IMR-90 (cell line): ENCODE measurements at regions not wholly inside any gene's neighbourhood (a gene's known extent, or its start where the extent isn't known, plus 50 kb on each side); places are given as distances from the start of the nearest gene placed in this dataset.
A peak's percentile ranks its signal among the peaks of the same experiment; 100 is the strongest.

Experiments
- ATAC-seq: fragments of 200-7000 bp; cut with Tn5 transposase; 2 replicates; pipeline ENCODE4 v1.9.1; 2020; ENCODE audit warnings: low read depth, mild to moderate bottlenecking, moderate library complexity
- BruUV-seq: library from RNA; stranded (reverse); fragments of 400-500 nt; replicated peaks from 2 replicates; lab custom pipeline; 2021; lab: Mats Ljungman, UMichigan
- CTCF ChIA-PET: fragments of 300-600 bp; formaldehyde crosslinking; extraction: SDS; loops from one replicate; lab custom pipeline; 2021; ENCODE audit warnings: antibody characterized with exemption; lab: Yijun Ruan, JAX
- POLR2A ChIA-PET: fragments of 300-600 bp; sonication (Branson Sonifier 250); formaldehyde crosslinking; loops from one replicate; lab custom pipeline; 2022; ENCODE audit warnings: antibody characterized with exemption; ENCODE audit not compliant: unreplicated experiment; lab: Charles Lee
- DNase-seq: peaks from one replicate; pipeline ENCODE4 v3.0.0; 2013
- H2AFZ ChIP-seq: replicated peaks from 2 replicates; pipeline ENCODE3; 2013; ENCODE audit warnings: low read length, mild to moderate bottlenecking; ENCODE audit not compliant: poor library complexity
- H2AK5ac ChIP-seq: 2 replicates; pipeline ENCODE4 v1.6.1; 2013; ENCODE audit warnings: low read depth, low read length, inconsistent platforms
- H2AK9ac ChIP-seq: replicated peaks from 2 replicates; pipeline ENCODE3; 2013; ENCODE audit warnings: mild to moderate bottlenecking, low read depth, low read length, moderate library complexity; ENCODE audit not compliant: poor library complexity
- H2BK120ac ChIP-seq: 2 replicates; pipeline ENCODE4 v1.6.1; 2013; ENCODE audit warnings: low read depth, low read length, inconsistent platforms
- H2BK15ac ChIP-seq: 3 replicates; pipeline ENCODE4 v1.6.1; 2013; ENCODE audit warnings: low read depth, low read length, inconsistent platforms
- H2BK20ac ChIP-seq: 2 replicates; pipeline ENCODE4 v1.6.1; 2013; ENCODE audit warnings: low read depth, mild to moderate bottlenecking, inconsistent platforms, low read length, moderate library complexity
- H2BK5ac ChIP-seq: 2 replicates; pipeline ENCODE4 v1.6.1; 2013; ENCODE audit warnings: mild to moderate bottlenecking, low read depth, low read length, inconsistent platforms; ENCODE audit not compliant: poor library complexity, severe bottlenecking
- H3K14ac ChIP-seq: replicated peaks from 2 replicates; pipeline ENCODE4 v1.6.1; 2013; ENCODE audit warnings: low read depth, low read length, inconsistent platforms
- H3K18ac ChIP-seq: 2 replicates; pipeline ENCODE4 v1.6.1; 2013; ENCODE audit warnings: low read depth, low read length, control low read depth
- H3K23ac ChIP-seq: 2 replicates; pipeline ENCODE4 v1.6.1; 2013; ENCODE audit warnings: low read depth, low read length, inconsistent platforms
- H3K27ac ChIP-seq: 2 replicates; pipeline ENCODE4 v1.5.1; 2013; ENCODE audit warnings: mild to moderate bottlenecking, control low read depth, low read length; ENCODE audit not compliant: insufficient read depth
- H3K27me3 ChIP-seq: 2 replicates; pipeline ENCODE4 v1.6.1; 2013; ENCODE audit warnings: low read length; ENCODE audit not compliant: control insufficient read depth, insufficient read depth
- H3K36me3 ChIP-seq: 2 replicates; pipeline ENCODE4 v1.6.1; 2013; ENCODE audit warnings: low read length, mixed read lengths; ENCODE audit not compliant: control insufficient read depth, insufficient read depth
- H3K4ac ChIP-seq: 2 replicates; pipeline ENCODE4 v1.6.1; 2013; ENCODE audit warnings: low read depth, low read length, inconsistent platforms
- H3K4me1 ChIP-seq: 2 replicates; pipeline ENCODE4 v1.6.1; 2013; ENCODE audit warnings: low read length, mixed read lengths; ENCODE audit not compliant: control insufficient read depth, insufficient read depth
- H3K4me2 ChIP-seq: 2 replicates; pipeline ENCODE4 v1.6.1; 2013; ENCODE audit warnings: low read depth, mild to moderate bottlenecking, control low read depth, low read length, moderate library complexity
- H3K4me3 ChIP-seq: 2 replicates; pipeline ENCODE4 v1.5.1; 2013; ENCODE audit warnings: low read depth, mild to moderate bottlenecking, control low read depth, low read length, moderate library complexity; ENCODE audit not compliant: insufficient read depth
- H3K56ac ChIP-seq: 2 replicates; pipeline ENCODE4 v1.6.1; 2013; ENCODE audit warnings: low read length, inconsistent platforms; ENCODE audit not compliant: insufficient read depth; ENCODE audit errors: extremely low read depth
- H3K79me1 ChIP-seq, 2 experiments: 2 replicates each; pipeline ENCODE4 v1.6.1; 2013; ENCODE audit warnings: low read length in 2 of 2, inconsistent platforms in 1 of 2, low read depth in 1 of 2
- H3K9ac ChIP-seq: 2 replicates; pipeline ENCODE4 v1.6.1; 2013; ENCODE audit warnings: low read depth, low read length, control low read depth
- H3K9me1 ChIP-seq: 2 replicates; pipeline ENCODE4 v1.6.1; 2013; ENCODE audit warnings: low read length, inconsistent platforms; ENCODE audit not compliant: insufficient read depth
- H3K9me3 ChIP-seq: 2 replicates; pipeline ENCODE4 v1.6.1; 2013; ENCODE audit warnings: low read length; ENCODE audit not compliant: control insufficient read depth, insufficient read depth
- H4K20me1 ChIP-seq: 2 replicates; pipeline ENCODE4 v1.6.1; 2013; ENCODE audit warnings: low read length, inconsistent platforms; ENCODE audit not compliant: insufficient read depth
- H4K5ac ChIP-seq: 2 replicates; pipeline ENCODE4 v1.6.1; 2013; ENCODE audit warnings: mild to moderate bottlenecking, low read depth, low read length, control low read depth
- H4K8ac ChIP-seq, 2 experiments: 2 replicates each; pipeline ENCODE4 v1.6.1; 2013; ENCODE audit warnings: low read depth in 2 of 2, low read length in 2 of 2, control low read depth in 1 of 2, inconsistent platforms in 1 of 2
- H4K91ac ChIP-seq: 2 replicates; pipeline ENCODE4 v1.6.1; 2013; ENCODE audit warnings: low read depth, low read length, inconsistent platforms; ENCODE audit not compliant: insufficient read depth
- BHLHE40 ChIP-seq: fragments of 150-350 bp; IDR thresholded peaks from 2 replicates; pipeline ENCODE4 v1.6.1; 2016; ENCODE audit warnings: mild to moderate bottlenecking, low read depth, low read length
- CTCF ChIP-seq: conservative IDR thresholded peaks from 2 replicates; pipeline ENCODE4 v1.5.1; 2012; ENCODE audit warnings: mild to moderate bottlenecking, low read depth, low read length, improper control_type of control experiment
- ELK1 ChIP-seq: fragments of 150-350 bp; IDR thresholded peaks from 2 replicates; pipeline ENCODE4 v1.6.1; 2016; ENCODE audit warnings: low read depth, mild to moderate bottlenecking, low read length, moderate library complexity, borderline replicate concordance
- FOS ChIP-seq: fragments of 150-350 bp; IDR thresholded peaks from 2 replicates; pipeline ENCODE4 v1.6.1; 2016; ENCODE audit warnings: low read depth, low read length
- MAFK ChIP-seq: IDR thresholded peaks from 2 replicates; pipeline ENCODE4 v1.6.1; 2012; ENCODE audit warnings: low read depth, low read length, improper control_type of control experiment
- MAZ ChIP-seq: IDR thresholded peaks from 2 replicates; pipeline ENCODE4 v1.6.1; 2012; ENCODE audit warnings: low read depth, mild to moderate bottlenecking, low read length, improper control_type of control experiment, moderate library complexity, borderline replicate concordance
- NFE2L2 ChIP-seq: fragments of 150-350 bp; IDR thresholded peaks from 2 replicates; pipeline ENCODE4 v1.6.1; 2016; ENCODE audit warnings: low read depth, mild to moderate bottlenecking, low read length
- RAD21 ChIP-seq: IDR thresholded peaks from 2 replicates; pipeline ENCODE4 v1.6.1; 2012; ENCODE audit warnings: low read length, improper control_type of control experiment
- RCOR1 ChIP-seq: IDR thresholded peaks from 2 replicates; pipeline ENCODE4 v1.6.1; 2012; ENCODE audit warnings: mild to moderate bottlenecking, low read length, improper control_type of control experiment; ENCODE audit not compliant: insufficient replicate concordance
- RFX5 ChIP-seq: IDR thresholded peaks from 2 replicates; pipeline ENCODE4 v1.8.0; 2012; ENCODE audit warnings: low read depth, mild to moderate bottlenecking, low read length, moderate library complexity
- SMC3 ChIP-seq: fragments of 150-350 bp; IDR thresholded peaks from 2 replicates; pipeline ENCODE4 v1.6.1; 2016; ENCODE audit warnings: low read depth, mild to moderate bottlenecking, antibody characterized with exemption, low read length, moderate library complexity
- USF2 ChIP-seq: fragments of 150-350 bp; IDR thresholded peaks from 2 replicates; pipeline ENCODE4 v1.6.1; 2017; ENCODE audit warnings: mild to moderate bottlenecking, antibody characterized with exemption, low read length, low read depth
- WGBS, 2 experiments: methylation state at CpG; one replicate each; pipeline versions ENCODE4 v1.1.5 to v1.1.7; 2013; ENCODE audit warnings: missing lambda C conversion rate in 2 of 2; ENCODE audit not compliant: insufficient read length in 1 of 2; ENCODE audit errors: extremely low coverage in 2 of 2; 5-methylcytosine and 5-hydroxymethylcytosine counted together
- dilution Hi-C: fragments of 300-500 bp; cut with HindIII; formaldehyde crosslinking; loops from one replicate; pipeline ENCODE4 v1.14.3; 2018; ENCODE audit warnings: low sequenced_read_pairs; ENCODE audit not compliant: unreplicated experiment
- in situ Hi-C: fragments of 300-500 bp; cut with MboI; formaldehyde crosslinking; loops from 3 replicates; pipeline ENCODE4 v1.14.3; 2019; ENCODE audit warnings: low sequenced_read_pairs, inconsistent platforms, mixed read lengths
- intact Hi-C: fragments of 100-400 bp; cut with micrococcal nuclease; formaldehyde crosslinking; loops from 2 replicates; pipeline ENCODE4 v1.10.0; 2022

DNA sequence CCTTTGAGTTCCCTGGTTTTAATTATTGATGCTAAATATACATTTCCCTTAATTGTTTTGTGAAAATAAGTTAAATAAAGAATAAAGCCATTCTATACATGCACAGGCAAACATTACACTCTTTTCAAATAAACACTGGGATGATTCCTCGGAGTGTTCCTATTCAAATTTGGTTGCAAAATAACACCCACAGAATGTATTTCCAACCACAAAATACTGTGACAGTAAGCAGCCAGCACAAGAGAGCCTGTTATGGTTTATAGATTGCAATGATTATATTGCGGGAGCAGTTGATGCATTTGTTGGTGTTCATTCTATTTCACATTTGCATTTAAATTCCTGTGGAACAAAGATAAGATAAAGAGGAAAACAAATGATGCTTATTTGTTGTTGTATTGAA is 632.6 kb upstream of the WWC1 start:
- Histone ChIP-seq H3K4me2 (no peak overlapping the region), H4K91ac (no peak overlapping the region), H3K14ac (no peak overlapping the region), H3K18ac (no peak overlapping the region), H2AK9ac (no peak overlapping the region), H2BK20ac (no peak overlapping the region), H3K9me1 (no peaks in the 10 kb centered on the region), H2BK5ac (no peak overlapping the region), H4K20me1 (no peaks in the 10 kb centered on the region), H3K79me1 (no peaks in the 10 kb centered on the region), H3K4me1 (no peaks in the 10 kb centered on the region), H3K9ac (no peak overlapping the region), H3K36me3 (no peaks in the 10 kb centered on the region), H2BK15ac (no peak overlapping the region), H3K56ac (no peak overlapping the region), H2AFZ (no peak overlapping the region), H4K5ac (no peak overlapping the region), H2BK120ac (no peak overlapping the region), H3K27ac (no peak overlapping the region), H3K4ac (no peak overlapping the region), H2AK5ac (no peak overlapping the region), H3K9me3 (no peaks in the 10 kb centered on the region), H3K27me3 (no peaks in the 10 kb centered on the region), H4K8ac (no peak overlapping the region), H3K23ac (no peak overlapping the region), H3K4me3 (no peak overlapping the region)
- POLR2A ChIA-PET = no interaction called here
- DNase-seq (peak; percentile 12), ATAC-seq (peak; percentile 51)
- TF ChIP-seq BHLHE40 (no peak), USF2 (no peak), NFE2L2 (no peak), RAD21 (no peak), RFX5 (no peak), MAZ (no peak), FOS (no peak), ELK1 (no peak), RCOR1 (no peak), MAFK (no peak), CTCF (no peak), SMC3 (no peak)
- dilution Hi-C loops (no loop called here), in situ Hi-C loops (no loop called here), intact Hi-C loops (no loop called here)
- WGBS, 2 experiments = no CpG with 5 or more reads among the region's 2 CpGs
- BruUV-seq = no TSS peak
- CTCF ChIA-PET = no interaction called here
